ENCODE measurements at regions not wholly inside any gene's neighbourhood (a gene's known extent, or its start where the extent isn't known, plus 50 kb on each side); places are given as distances from the start of the nearest gene placed in this dataset.

- TF ChIP-seq AEBP2 (tag by site-specific recombination; IDR thresholded peaks at IDR 0.05; ENCODE audit: borderline replicate concordance) (no peak), CTCF (tag by site-specific recombination; IDR thresholded peaks at IDR 0.05) (no peak), ZNF521 (tag by site-specific recombination; IDR thresholded peaks at IDR 0.05) (no peak), ZNF488 (tag by site-specific recombination; IDR thresholded peaks at IDR 0.05) (no peak), ZNF449 (tag by site-specific recombination; IDR thresholded peaks at IDR 0.05) (no peak), WT1 (tag by site-specific recombination; IDR thresholded peaks at IDR 0.05) (no peak)
Measured at GRCh38 chr13:86142080-86142479, 342.9 kb upstream of the SLITRK6 start.
